ENCODE measurements at regions not wholly inside any gene's neighbourhood (a gene's known extent, or its start where the extent isn't known, plus 50 kb on each side); places are given as distances from the start of the nearest gene placed in this dataset.

DNA sequence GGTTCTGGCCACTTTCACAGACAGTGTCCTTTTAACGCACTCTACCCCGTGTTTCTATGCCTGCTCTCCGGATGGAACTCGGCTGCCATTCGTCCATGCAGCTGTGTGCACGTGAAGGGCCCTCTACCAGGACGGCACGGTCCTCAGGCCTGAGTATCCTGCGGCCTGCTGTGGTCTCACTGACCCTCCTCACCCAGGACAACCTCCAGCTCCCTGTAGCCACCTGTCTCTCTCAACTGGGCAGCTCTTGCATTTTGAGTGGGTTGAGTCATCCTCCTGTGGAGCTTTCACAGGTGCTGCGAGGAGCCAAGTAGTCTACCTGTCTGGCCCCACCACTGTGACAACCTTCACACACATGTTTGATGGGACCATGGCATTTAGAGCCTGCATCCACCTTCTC is 321.7 kb upstream of the TSHZ3 start:
- DNase-seq, result no peak

DNA sequence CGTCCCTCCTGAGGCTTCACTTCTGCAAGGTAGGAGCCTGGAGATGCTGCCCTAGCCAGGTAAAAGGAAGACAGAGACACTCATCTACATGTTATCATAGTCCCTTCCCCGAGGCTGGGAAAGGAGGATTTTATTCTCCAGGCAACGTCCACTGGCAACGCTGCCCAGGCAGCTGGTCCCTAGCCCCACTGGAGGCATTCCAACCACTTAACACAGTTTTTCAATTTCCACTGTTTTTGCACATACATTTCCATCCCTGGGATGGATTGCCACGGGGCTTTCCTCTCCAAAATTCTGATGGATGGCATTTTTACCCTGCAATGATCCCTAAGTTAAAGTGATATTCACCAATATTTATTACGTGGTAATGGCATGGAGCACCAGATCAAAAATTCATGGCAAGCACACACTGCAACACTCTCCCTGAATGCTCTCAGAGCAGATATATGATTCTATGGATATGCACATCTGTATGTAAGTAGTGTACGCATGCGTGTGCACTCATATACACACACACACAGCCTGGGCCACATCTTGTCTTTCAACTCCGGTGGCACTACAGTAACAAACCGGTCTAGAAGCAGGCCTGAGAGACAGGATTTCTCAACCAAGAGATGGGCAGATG is 322.3 kb upstream of the TSHZ3 start:
- DNase-seq, result no peak

DNA sequence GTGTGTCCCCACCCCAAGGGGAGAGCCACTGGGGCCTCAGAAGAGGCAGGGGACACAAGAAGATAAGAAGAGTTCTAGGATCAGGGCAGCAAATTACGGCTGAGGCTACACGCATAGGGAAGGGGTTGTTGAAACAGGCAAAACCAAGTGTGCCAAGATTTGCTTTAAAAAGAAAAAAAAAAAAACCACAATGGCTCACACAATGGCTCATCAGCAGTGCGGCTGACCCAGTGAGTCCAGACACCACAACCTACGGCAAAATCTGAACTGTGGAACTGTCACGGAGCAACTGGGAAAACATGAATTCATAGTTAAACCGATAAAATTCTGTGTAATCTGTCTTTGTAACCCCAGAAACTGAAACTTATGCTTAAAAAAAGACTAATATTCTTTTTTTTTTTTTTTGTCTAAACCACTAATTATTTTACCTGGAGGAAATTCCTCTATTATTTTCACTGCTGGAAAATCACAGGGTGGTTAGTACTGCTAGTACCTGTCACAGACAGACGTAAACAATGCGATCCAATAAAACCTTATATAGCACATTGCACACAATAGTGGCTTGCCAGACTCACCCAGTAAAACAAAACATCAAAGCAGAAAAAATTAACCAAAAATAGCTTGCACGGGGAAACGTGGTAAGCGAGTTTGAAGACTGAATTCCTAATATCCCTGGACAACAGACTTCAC is 325.4 kb upstream of the TSHZ3 start:
- no peak for DNase-seq

DNA sequence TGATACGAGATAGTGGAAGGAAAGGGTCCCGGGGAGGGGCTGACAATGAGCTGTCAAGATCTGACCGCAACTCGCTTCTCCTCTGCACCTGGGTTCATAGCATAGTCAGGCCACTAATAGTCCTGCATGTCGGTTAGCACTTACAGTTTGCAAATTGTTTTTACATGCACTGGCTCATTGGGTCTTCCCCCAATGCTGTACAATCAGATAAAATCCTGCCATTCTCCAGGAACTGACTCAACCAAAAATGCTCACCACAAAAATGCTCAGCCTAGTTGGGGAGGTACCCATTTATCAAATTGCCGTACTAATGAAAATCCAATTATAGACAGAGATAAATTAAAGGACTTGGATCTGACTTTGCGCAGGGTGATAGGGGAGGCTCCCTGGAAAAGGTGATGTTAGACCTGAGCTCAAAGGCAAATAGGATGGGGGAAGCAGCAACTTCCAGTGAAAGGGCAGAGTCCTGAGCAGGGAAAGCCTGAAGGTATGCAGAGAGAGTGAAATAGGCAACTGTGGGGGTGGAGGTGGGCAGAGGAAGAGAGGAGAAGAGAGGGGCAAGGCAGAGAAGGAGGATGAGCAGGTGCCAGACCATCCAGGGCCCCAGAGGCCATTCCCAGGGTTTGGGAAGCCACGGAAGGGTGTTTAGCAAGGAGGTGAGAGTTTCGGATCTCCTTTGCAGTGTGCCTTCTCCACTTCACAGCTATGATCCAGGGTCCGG is 326.1 kb upstream of the TSHZ3 start:
- no peak for DNase-seq

DNA sequence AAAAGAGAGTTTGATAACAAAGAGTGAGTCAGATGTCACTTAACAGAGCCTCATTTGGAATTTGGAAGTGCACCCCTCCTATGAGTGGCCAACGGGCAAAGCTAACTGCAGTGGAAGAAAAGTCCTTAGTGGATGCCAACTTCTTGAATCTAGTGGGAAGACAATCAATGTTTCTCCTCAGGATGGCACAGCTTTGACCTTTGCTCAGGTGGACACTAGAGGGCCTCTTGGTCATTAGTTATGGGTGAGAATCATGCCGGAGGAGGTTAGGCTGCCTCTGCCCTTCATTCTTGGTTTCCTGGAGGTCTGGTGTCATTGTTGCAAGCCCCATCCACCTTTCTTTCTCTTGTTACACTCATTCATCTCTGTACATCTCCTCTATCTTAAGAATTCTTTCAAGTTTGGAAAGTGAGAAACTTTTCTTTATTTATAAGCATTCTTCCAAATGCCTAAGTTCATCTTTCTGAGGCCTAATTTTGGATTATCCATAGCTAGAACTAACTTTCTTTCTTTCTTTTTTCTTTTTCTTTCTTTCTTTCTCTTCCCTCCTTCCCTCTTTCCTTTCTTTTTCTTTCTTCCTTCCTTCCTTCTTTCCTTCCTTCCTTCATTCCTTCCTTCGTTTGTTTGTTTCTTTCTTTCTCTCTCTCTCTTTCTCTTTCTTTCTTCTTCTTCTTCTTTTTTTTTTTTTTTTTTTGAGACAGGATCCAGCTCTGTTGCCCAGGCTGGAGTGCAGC is 327.2 kb upstream of the TSHZ3 start:
- DNase-seq, result no peak

- DNase-seq, result no peak
These were observed 329.2 kb upstream of the TSHZ3 start for GRCh38 chr19:31678421-31678820.

DNA sequence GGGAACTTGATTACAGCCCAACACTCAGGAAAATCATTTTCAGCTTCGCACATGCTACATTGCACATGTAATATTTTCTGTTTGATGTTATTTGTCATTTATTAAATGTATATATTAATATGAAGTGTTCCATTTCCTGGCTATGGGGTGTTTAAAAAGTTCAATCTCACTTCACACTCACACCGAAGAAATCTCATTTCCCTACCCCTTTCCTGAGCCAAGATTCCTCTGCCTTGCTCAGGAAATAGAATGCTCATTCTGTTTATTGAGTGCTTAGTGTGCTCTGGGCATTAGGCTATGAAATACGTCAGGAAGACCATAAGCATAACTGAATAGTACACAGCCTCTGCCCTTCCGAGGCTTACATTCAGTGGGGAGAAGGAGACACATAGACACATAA is 331.9 kb upstream of the TSHZ3 start:
- no peak for DNase-seq

GRCh38 chr19:31693131-31693932 is 344.1 kb upstream of the TSHZ3 start:
- DNase-seq, result no peak

DNA sequence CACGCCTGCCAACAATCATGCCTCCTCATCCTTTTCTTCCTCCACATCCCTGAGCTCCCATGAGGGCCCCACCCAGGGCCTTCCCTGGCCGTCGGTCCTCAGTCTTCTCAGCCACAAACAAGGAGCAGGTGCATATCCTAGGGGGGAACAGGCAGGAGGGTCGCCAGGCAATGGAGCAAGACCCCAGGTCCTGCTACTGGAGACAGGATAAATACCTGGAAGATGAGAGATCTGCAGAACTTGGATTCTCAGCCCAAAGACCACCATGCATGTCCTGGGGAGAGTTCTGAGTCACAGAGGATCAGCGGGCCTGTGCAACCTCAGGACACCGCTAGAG is 344.7 kb upstream of the TSHZ3 start:
- no peak for DNase-seq

DNA sequence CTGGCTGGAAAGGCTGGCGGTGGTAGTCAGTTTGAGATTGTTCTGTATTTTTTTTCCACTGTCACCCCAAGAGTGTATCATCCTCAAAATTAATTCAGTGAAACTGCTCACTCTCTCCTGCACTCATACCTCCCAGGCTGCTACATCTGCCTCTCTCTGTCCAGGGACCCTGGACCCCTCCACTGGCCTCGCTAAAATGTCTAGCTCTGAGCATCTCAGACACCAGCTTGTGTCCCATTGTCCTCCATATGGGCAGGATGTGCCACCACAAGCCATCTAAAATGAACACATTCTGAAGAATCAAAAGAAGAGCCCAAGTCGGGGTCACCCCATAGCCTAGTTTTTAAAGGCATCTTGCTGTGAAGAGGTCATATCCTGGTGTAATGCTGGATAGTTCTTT is 345.5 kb upstream of the TSHZ3 start:
- DNase-seq, result no peak

DNA sequence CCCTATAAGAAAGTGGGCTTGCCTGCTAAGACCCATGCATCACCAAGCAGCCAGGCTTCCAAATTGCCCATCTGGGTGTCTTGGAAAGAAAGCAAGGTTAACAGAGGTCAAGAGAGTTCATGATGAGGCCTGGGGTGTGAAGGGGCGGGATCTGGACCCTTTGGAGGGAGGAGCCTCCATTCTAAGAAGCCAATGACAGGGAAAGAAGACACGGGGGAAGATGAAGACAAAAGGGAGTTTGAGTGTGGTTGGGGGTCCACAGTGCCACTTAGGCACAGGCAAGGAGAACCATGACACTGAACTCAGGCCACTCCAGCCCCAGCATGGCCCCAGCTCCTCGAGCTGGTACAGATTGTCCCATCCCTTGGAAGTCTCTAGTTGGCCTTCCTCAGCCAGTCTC is 350.2 kb upstream of the TSHZ3 start:
- DNase-seq, result no peak

GRCh38 chr19:31701146-31701545 is 351.9 kb upstream of the TSHZ3 start:
- no peak for DNase-seq

DNA sequence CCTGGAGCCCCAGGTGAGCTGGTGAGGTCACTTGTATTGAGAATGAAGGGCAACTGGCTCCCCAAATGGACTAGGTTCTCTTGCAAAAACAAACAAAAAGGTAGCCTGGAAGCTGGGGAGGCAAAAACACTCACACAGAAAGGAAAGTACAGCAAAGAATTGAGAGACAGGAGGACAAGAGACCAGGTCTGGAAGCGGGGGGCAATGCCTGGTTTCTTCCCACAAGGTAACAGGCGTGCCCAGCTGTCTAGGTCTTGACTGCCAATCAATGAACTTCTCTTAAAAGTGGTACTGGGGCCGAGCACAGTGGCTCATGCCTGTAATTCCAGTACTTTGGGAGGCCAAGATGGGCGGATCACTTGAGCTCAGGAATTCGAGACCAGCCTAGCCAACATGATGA is 356.4 kb upstream of the TSHZ3 start:
- no peak for DNase-seq

- DNase-seq, result no peak
These were observed 356.9 kb upstream of the TSHZ3 start for GRCh38 chr19:31706131-31706530.

GRCh38 chr19:31706691-31707620 is 357.7 kb upstream of the TSHZ3 start:
- DNase-seq, result no peak

DNA sequence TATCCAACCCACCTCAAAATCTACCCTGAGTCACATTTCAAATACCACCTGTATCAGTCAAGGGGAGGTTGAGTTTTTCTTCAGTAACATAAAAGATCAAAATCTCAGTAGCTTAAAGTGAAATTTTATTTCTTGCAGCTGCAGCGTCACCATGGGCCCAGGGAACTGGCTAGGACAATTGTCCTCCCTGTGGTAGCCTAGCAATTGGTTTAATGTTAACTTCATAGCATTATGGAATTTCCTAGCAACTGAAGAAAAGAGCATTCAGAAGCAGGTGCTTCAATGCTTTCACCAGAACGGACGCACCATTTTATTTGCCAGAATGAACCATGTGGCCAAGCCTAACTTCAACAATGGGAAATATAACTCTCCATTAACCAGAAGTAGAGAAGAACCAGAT is 359.3 kb upstream of the TSHZ3 start:
- no peak for DNase-seq

DNA sequence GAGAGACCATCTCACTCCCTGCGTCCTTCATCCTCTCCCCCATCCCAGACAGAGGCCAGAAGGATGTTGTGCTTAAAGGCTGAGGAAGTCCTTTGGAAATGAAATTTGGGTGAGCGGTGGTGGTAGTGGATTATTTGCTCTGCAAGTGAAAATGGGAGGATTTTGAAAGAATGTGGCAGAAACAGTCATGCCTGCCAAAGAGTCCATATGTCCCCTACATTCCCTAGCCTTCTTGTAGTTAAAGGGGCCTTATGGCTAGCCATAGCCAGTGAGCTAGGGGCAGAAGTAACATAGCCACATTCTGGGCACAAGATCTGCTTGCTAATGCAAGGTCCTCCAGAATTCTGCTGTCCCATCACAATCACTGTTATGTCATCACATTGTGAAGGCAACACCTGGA is 360.2 kb upstream of the TSHZ3 start:
- no peak for DNase-seq

DNA sequence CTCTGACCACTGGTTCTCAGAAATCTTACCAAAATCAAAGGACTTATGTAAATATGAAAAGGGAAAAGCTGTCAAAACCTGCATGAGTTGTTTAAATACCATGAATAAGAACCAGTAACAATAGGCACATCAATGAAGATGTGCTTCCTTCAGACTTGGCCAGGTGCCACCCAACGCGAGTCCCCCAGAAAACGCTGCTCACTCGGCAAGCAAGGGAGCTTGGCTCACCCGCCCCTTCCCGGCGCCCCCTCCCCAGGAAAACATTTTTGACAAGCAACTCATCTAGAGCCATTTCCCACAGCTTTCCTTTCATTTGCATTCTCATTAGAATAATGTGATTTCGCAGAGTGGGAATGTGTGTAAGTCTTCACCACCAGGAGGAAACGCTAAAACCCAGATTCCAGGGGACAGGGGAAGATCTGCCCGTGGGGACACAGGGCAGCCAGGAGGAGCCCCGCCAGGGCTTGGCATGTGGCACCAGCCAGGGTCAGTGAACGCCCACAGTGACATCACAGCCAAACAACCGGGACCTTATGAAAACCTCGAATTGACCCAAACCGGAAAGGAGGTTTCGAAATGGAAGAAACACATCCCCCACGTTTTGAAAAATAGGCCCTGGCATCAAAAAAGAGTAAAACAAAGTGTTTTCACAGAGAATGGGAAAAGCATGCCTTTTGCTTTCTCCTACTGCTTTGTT is 366.2 kb upstream of the TSHZ3 start:
- DNase-seq, result no peak

GRCh38 chr19:31716826-31717225 is 367.6 kb upstream of the TSHZ3 start:
- no peak for DNase-seq

DNA sequence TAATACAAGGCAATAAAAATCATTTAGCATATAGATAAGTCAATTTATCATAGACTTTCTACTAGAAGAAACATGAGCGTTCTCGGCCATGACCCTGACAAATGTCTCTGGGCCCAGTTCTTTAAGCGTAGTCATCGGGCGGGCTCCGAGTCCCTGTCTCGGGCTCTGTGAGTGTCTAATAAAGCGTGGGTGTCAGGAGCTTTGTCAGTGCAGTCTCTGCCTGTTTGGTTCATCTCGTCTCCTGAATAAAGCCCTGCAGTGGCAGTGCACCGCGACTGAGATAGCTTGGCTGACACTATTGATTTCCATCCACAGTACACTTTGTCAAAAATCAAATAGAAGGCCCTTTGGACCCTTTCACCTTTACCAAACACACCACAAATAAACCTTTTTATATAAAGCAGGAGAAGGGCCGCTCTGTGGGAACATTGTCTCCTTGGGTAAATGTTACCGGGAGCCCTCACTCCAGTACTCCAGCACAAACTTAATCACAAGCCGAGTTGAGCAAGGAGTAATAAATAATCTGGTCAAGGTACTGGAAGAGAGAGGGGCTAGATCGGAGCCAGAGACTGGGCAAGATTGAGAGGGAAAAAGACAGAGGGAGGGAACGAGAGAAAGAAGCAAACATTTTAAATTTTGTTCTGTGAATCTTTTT is 368.2 kb upstream of the TSHZ3 start:
- no peak for DNase-seq

GRCh38 chr19:31718032-31718431 is 368.8 kb upstream of the TSHZ3 start:
- DNase-seq, result no peak

Measured in stimulated activated CD4-positive, alpha-beta T cell treated with anti-CD3 and anti-CD28 coated beads, Interleukin-12 subunit alpha, Interleukin-12 subunit beta, amount 100 ng/mL, for 4 hours (primary cell).